B cell (primary cell): ENCODE measurements at regions not wholly inside any gene's neighbourhood (a gene's known extent, or its start where the extent isn't known, plus 50 kb on each side); places are given as distances from the start of the nearest gene placed in this dataset.

ENCODE experiments used
- EZH2 ChIP-seq: IDR thresholded peaks from 2 replicates; pipeline ENCODE4 v1.6.1; 2012; ENCODE audit warnings: borderline replicate concordance, low read depth, mild to moderate bottlenecking, moderate library complexity, low read length; ENCODE audit not compliant: insufficient read depth, poor library complexity, severe bottlenecking
- TF ChIP-seq, protein P1 (sequence below): fragments of 200-600 bp; IDR thresholded peaks from one replicate; pipeline ENCODE4 v1.8.0; 2022; ENCODE audit warnings: antibody characterized with exemption, mild to moderate bottlenecking

DNA sequence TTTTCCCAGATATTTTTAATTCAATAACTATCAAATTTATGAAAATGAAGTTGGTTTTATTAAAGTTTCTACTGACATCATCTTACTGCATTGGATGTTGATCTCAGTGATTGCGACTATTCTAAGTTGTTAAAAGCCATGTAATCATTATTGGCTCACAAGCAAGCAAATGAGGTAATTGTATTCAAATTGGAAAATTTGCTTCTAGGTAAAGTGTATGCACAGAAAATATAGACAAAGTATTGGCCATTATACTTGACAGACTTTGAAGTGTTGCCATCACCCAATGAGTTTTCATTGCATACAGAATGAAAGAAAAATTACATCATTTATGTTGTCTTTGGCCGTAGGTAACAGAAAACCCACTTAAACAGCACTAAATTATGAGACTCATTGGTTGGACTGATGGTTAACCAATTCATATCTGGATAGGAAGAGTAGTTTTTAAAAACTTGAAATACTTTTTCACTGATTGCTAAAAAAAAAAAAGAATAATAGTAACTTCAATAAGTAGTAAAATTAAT, 299.2 kb downstream of the USP25 start:
- TF ChIP-seq, protein P1, sequence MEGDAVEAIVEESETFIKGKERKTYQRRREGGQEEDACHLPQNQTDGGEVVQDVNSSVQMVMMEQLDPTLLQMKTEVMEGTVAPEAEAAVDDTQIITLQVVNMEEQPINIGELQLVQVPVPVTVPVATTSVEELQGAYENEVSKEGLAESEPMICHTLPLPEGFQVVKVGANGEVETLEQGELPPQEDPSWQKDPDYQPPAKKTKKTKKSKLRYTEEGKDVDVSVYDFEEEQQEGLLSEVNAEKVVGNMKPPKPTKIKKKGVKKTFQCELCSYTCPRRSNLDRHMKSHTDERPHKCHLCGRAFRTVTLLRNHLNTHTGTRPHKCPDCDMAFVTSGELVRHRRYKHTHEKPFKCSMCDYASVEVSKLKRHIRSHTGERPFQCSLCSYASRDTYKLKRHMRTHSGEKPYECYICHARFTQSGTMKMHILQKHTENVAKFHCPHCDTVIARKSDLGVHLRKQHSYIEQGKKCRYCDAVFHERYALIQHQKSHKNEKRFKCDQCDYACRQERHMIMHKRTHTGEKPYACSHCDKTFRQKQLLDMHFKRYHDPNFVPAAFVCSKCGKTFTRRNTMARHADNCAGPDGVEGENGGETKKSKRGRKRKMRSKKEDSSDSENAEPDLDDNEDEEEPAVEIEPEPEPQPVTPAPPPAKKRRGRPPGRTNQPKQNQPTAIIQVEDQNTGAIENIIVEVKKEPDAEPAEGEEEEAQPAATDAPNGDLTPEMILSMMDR: no peak
- no peak for TF ChIP-seq EZH2
